DND-41 (cell line): ENCODE measurements at regions not wholly inside any gene's neighbourhood (a gene's known extent, or its start where the extent isn't known, plus 50 kb on each side); places are given as distances from the start of the nearest gene placed in this dataset.

Experiments
- CTCF ChIP-seq: IDR thresholded peaks from 2 replicates; pipeline ENCODE4 v1.5.1; 2012; ENCODE audit warnings: borderline replicate concordance, low read length, moderate library complexity, mild to moderate bottlenecking; ENCODE audit not compliant: poor library complexity, severe bottlenecking; ENCODE audit errors: extremely low read depth
- EZH2 ChIP-seq: IDR thresholded peaks from 3 replicates; pipeline ENCODE4 v1.6.1; 2012; ENCODE audit warnings: borderline replicate concordance, low read depth, mild to moderate bottlenecking, moderate library complexity, low read length, inconsistent platforms; ENCODE audit not compliant: severe bottlenecking

- TF ChIP-seq EZH2: no peak
- no peak for TF ChIP-seq CTCF
Observed at GRCh38 chr1:14140831-14141401, 440.9 kb downstream of the PRDM2 start.
